ENCODE measurements at regions not wholly inside any gene's neighbourhood (a gene's known extent, or its start where the extent isn't known, plus 50 kb on each side); places are given as distances from the start of the nearest gene placed in this dataset.

- CTCF ChIA-PET: no interaction called here
These were observed 220.0 kb upstream of the ZFP64 start for GRCh38 chr20:52411611-52412010.

DNA sequence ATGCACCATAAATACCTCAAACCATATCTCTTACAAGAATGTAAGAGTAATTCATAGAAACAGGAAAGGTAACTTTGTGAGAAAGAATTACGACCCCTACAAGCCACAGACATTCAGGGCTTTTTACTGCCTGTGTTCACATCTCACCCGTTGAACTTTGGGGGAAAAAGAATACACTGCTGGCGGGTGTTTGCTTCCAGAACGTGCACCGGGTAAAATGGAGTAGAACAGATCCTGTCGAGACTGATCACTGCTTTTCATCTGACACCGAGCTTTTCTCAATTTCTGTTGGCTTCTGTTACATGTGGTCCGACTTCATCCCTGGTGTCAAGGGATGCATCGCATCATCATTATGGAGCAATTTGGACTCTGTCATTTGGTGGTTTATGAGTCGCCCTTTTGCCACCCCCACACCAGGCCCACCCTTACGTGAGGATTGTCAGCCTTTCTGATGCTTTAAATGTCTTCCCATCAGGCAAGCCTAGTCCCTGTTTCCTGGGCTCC lies 219.2 kb upstream of the ZFP64 start:
- BruUV-seq (replicated peaks): no TSS peak
- TF ChIP-seq, protein P1, sequence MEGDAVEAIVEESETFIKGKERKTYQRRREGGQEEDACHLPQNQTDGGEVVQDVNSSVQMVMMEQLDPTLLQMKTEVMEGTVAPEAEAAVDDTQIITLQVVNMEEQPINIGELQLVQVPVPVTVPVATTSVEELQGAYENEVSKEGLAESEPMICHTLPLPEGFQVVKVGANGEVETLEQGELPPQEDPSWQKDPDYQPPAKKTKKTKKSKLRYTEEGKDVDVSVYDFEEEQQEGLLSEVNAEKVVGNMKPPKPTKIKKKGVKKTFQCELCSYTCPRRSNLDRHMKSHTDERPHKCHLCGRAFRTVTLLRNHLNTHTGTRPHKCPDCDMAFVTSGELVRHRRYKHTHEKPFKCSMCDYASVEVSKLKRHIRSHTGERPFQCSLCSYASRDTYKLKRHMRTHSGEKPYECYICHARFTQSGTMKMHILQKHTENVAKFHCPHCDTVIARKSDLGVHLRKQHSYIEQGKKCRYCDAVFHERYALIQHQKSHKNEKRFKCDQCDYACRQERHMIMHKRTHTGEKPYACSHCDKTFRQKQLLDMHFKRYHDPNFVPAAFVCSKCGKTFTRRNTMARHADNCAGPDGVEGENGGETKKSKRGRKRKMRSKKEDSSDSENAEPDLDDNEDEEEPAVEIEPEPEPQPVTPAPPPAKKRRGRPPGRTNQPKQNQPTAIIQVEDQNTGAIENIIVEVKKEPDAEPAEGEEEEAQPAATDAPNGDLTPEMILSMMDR (conservative IDR thresholded peaks at IDR 0.05; ENCODE audit: low read depth, low read length): no peak
- no peak for TF ChIP-seq EZH2 (IDR thresholded peaks at IDR 0.05; ENCODE audit: borderline replicate concordance, low read depth, low read length, poor library complexity, severe bottlenecking)
- POLR2A ChIA-PET (ENCODE audit: low non-redundant PET): no interaction called here

More at GRCh38 chr20:52411611-52412010, 220.0 kb upstream of the ZFP64 start:
- POLR2A ChIA-PET (ENCODE audit: low non-redundant PET): no interaction called here
- intact Hi-C loops (cut with micrococcal nuclease; ENCODE audit: unreplicated experiment): no loop called here
- BruUV-seq (replicated peaks): no TSS peak
- Histone ChIP-seq H3K4me1 (ENCODE audit: insufficient read depth, low read length, poor library complexity, severe bottlenecking) (no peaks in the 10 kb centered on the region), H3K36me3 (ENCODE audit: insufficient read depth, low read length, poor library complexity, severe bottlenecking) (no peaks in the 10 kb centered on the region), H3K4me3 (ENCODE audit: low read depth, low read length, poor library complexity, severe bottlenecking) (no peak overlapping the region), H3K27me3 (replicated peaks; ENCODE audit: insufficient read depth, low read depth, low read length, poor library complexity) (no peaks in the 10 kb centered on the region), H3K27ac (ENCODE audit: low read depth, low read length, poor library complexity, severe bottlenecking) (no peak overlapping the region), H3K9me3 (ENCODE audit: low read depth, low read length, poor library complexity, severe bottlenecking) (no peaks in the 10 kb centered on the region)
- TF ChIP-seq EZH2 (IDR thresholded peaks at IDR 0.05; ENCODE audit: borderline replicate concordance, low read depth, low read length, poor library complexity, severe bottlenecking): no peak
- TF ChIP-seq, protein P1 (conservative IDR thresholded peaks at IDR 0.05; ENCODE audit: low read depth, low read length): no peak
- no peak for DNase-seq (ENCODE audit: low spot score)

GRCh38 chr20:52410182-52410647 lies 218.6 kb upstream of the ZFP64 start:
- no peaks in the 10 kb centered on the region for H3K9me3 ChIP-seq (ENCODE audit: low read depth, low read length, poor library complexity, severe bottlenecking)
- no peak overlapping the region for H3K27ac ChIP-seq (ENCODE audit: low read depth, low read length, poor library complexity, severe bottlenecking)
- BruUV-seq (replicated peaks): no TSS peak
- POLR2A ChIA-PET (ENCODE audit: low non-redundant PET): no interaction called here
- intact Hi-C loops (cut with micrococcal nuclease; ENCODE audit: unreplicated experiment): no loop called here
- no peaks in the 10 kb centered on the region for H3K36me3 ChIP-seq (ENCODE audit: insufficient read depth, low read length, poor library complexity, severe bottlenecking)
- TF ChIP-seq, protein P1 (conservative IDR thresholded peaks at IDR 0.05; ENCODE audit: low read depth, low read length): no peak
- TF ChIP-seq EZH2 (IDR thresholded peaks at IDR 0.05; ENCODE audit: borderline replicate concordance, low read depth, low read length, poor library complexity, severe bottlenecking): no peak
- H3K4me1 ChIP-seq (ENCODE audit: insufficient read depth, low read length, poor library complexity, severe bottlenecking): no peaks in the 10 kb centered on the region
- no peak for DNase-seq (ENCODE audit: low spot score)
- H3K4me3 ChIP-seq (ENCODE audit: low read depth, low read length, poor library complexity, severe bottlenecking): no peak overlapping the region
- CTCF ChIA-PET: no interaction called here
- no peaks in the 10 kb centered on the region for H3K27me3 ChIP-seq (replicated peaks; ENCODE audit: insufficient read depth, low read depth, low read length, poor library complexity)

More for the DNA sequence above, 219.2 kb upstream of the ZFP64 start:
- H3K36me3 ChIP-seq (ENCODE audit: insufficient read depth, low read length, poor library complexity, severe bottlenecking): no peaks in the 10 kb centered on the region
- H3K4me3 ChIP-seq (ENCODE audit: low read depth, low read length, poor library complexity, severe bottlenecking): no peak overlapping the region
- CTCF ChIA-PET: no interaction called here
- no peaks in the 10 kb centered on the region for H3K9me3 ChIP-seq (ENCODE audit: low read depth, low read length, poor library complexity, severe bottlenecking)
- no peak for DNase-seq (ENCODE audit: low spot score)
- no peak overlapping the region for H3K27ac ChIP-seq (ENCODE audit: low read depth, low read length, poor library complexity, severe bottlenecking)
- no peaks in the 10 kb centered on the region for H3K4me1 ChIP-seq (ENCODE audit: insufficient read depth, low read length, poor library complexity, severe bottlenecking)
- intact Hi-C loops (cut with micrococcal nuclease; ENCODE audit: unreplicated experiment): no loop called here
- no peaks in the 10 kb centered on the region for H3K27me3 ChIP-seq (replicated peaks; ENCODE audit: insufficient read depth, low read depth, low read length, poor library complexity)
